ACC112 (cell line): ENCODE measurements at regions not wholly inside any gene's neighbourhood (a gene's known extent, or its start where the extent isn't known, plus 50 kb on each side); places are given as distances from the start of the nearest gene placed in this dataset.
"Not testable (repeated sequence)": the region's sequence is repeated elsewhere in the genome, so short reads cannot be mapped to it uniquely, and the experiment has no call there.

Experiments
- H2AFZ ChIP-seq: fragments of 200-600 bp; sonication (generic); one replicate; pipeline ENCODE4 v1.6.0; 2017; ENCODE audit warnings: antibody characterized with exemption, low read length; ENCODE audit not compliant: unreplicated experiment
- H3K27ac ChIP-seq: fragments of 200-600 bp; sonication (generic); 2 replicates; pipeline ENCODE4 v1.5.1; 2014; ENCODE audit warnings: low read depth, mild to moderate bottlenecking, antibody characterized with exemption, low read length, moderate library complexity
- H3K27me3 ChIP-seq: fragments of 200-600 bp; sonication (generic); 2 replicates; pipeline ENCODE4 v1.6.1; 2014; ENCODE audit warnings: mild to moderate bottlenecking, antibody characterized with exemption, low read length, moderate library complexity, mixed read lengths; ENCODE audit not compliant: insufficient read depth
- H3K36me3 ChIP-seq: fragments of 200-600 bp; sonication (generic); 2 replicates; pipeline ENCODE4 v1.6.1; 2016; ENCODE audit warnings: mild to moderate bottlenecking, antibody characterized with exemption, low read length, moderate library complexity, mixed read lengths; ENCODE audit not compliant: insufficient read depth
- H3K4me1 ChIP-seq: fragments of 200-600 bp; sonication (generic); one replicate; pipeline ENCODE4 v1.6.1; 2016; ENCODE audit warnings: low read length, mixed read lengths; ENCODE audit not compliant: insufficient read depth, unreplicated experiment, control insufficient read depth
- H3K4me3 ChIP-seq: fragments of 200-600 bp; sonication (generic); 2 replicates; pipeline ENCODE4 v1.5.1; 2014; ENCODE audit warnings: mild to moderate bottlenecking, low read depth, low read length
- H3K79me2 ChIP-seq: fragments of 200-600 bp; sonication (generic); one replicate; pipeline ENCODE4 v1.6.0; 2016; ENCODE audit warnings: low read length; ENCODE audit not compliant: control insufficient read depth, unreplicated experiment, insufficient read depth

DNA sequence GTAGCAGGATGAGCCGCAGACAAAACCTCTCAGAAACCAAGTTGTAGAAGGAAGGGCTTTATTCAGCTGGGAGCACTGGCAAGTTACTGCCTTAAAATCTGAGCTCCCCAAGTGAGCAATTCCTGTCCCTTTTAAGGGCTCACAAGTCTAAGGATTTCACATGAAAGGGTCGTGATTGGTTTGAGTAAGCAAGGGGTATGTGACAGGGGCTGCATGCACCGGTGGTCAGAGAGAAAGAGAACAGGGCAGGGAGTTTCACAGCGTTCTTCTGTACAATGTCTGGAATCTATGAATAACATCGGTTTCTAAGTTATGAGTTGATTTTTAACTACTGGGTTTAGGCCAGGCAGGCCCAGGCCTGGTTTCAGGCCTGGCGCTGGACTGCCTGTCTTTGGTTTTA, 660.3 kb upstream of the ATXN7L3B start:
- H3K79me2 ChIP-seq, H3K36me3 ChIP-seq, H3K27me3 ChIP-seq, H3K4me3 ChIP-seq, H3K4me1 ChIP-seq, H3K27ac ChIP-seq, H2AFZ ChIP-seq: not testable (repeated sequence)

DNA sequence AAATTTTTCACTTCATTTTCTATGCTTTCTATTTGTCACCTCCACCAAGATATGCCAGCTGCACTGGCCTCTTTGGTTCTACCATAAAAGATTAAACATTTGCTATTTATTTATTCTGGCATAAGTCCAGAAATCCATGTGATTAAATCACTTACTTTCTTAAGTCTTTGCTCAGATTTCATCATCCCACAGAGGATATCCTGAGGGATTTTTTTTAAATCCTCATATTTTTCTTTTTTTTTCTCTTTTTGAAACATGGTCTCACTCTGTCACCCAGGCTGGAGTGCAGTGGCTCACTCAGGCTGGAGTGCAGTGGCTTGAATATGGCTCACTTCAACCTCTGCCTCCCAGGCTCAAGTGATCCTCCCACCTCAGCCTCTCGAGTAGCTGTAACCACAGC, 645.4 kb upstream of the ATXN7L3B start:
- H2AFZ ChIP-seq = no peak overlapping the region
- H3K27me3 ChIP-seq = no peaks in the 10 kb centered on the region
- H3K4me1 ChIP-seq = no peaks in the 10 kb centered on the region
- no peaks in the 10 kb centered on the region for H3K79me2 ChIP-seq
- H3K4me3 ChIP-seq = no peak overlapping the region
- no peaks in the 10 kb centered on the region for H3K36me3 ChIP-seq
- H3K27ac ChIP-seq = no peak overlapping the region

DNA sequence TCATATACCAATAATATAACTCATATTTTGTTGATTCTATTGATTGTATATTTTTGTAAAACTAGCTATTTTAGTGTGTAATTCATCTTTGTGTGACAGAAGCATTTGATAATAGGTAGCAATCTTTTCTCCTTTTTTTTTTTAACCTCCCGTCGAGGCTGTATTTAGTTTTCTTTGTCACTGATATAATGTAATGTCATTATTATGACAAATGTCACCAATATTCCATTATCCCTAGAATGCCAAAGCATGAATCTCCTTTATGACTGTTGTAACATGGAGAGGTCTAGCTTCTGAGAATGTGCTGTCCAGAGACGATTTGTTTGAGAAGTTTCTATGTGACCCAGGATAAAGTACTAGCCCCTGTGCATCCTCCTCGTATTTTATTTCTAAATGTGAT, 639.0 kb upstream of the ATXN7L3B start:
- H2AFZ ChIP-seq = no peak overlapping the region
- H3K36me3 ChIP-seq = no peaks in the 10 kb centered on the region
- no peaks in the 10 kb centered on the region for H3K27me3 ChIP-seq
- no peak overlapping the region for H3K4me3 ChIP-seq
- no peaks in the 10 kb centered on the region for H3K4me1 ChIP-seq
- H3K79me2 ChIP-seq = no peaks in the 10 kb centered on the region
- no peak overlapping the region for H3K27ac ChIP-seq

DNA sequence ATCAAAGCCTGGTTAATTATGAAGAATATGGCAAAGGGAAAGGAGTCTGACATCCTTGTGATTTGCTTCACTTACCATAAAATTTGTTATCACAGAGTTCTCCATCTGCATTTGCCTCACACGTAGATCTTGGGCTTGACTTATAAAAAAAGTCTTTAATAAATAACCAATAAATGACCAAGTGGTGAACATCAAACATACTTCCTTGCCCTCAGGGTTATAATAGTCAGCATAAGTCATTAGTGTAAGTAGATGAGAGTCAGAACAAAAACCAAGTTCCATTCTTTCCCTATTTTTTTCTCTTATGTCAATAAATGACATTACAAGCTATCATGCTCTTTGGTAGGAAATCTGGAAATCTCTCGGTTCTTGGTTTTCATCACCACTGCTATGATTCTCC, 635.4 kb upstream of the ATXN7L3B start:
- Histone ChIP-seq H3K4me1 (no peaks in the 10 kb centered on the region), H3K36me3 (no peaks in the 10 kb centered on the region)

DNA sequence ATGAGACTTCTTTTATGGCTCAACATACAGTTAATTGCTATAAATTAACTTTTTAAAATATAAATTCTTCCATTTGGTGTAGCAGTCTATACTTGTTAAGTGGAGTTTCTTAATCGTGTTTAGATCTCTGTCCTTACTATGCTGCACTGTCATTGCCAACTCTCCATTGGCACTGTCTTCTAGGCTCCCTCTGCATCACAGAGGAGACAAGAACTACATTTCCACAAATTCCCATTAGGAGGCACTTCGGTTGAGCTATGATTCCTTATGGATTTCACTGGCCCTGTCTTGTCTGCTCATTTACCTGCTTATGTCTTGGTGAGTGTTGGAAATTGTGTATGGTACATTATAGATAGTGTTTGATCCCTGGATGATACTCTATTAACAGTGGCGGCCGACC, 630.9 kb upstream of the ATXN7L3B start:
- H3K36me3 ChIP-seq = no peaks in the 10 kb centered on the region
- no peak overlapping the region for H3K27ac ChIP-seq
- H2AFZ ChIP-seq = no peak overlapping the region
- H3K4me3 ChIP-seq = no peak overlapping the region
- no peaks in the 10 kb centered on the region for H3K4me1 ChIP-seq
- no peaks in the 10 kb centered on the region for H3K79me2 ChIP-seq
- no peaks in the 10 kb centered on the region for H3K27me3 ChIP-seq

More for the DNA sequence above, 635.4 kb upstream of the ATXN7L3B start:
- H3K27ac ChIP-seq = no peak overlapping the region
- H3K4me3 ChIP-seq = no peak overlapping the region
- no peak overlapping the region for H2AFZ ChIP-seq
- no peaks in the 10 kb centered on the region for H3K79me2 ChIP-seq
- H3K27me3 ChIP-seq = no peaks in the 10 kb centered on the region

DNA sequence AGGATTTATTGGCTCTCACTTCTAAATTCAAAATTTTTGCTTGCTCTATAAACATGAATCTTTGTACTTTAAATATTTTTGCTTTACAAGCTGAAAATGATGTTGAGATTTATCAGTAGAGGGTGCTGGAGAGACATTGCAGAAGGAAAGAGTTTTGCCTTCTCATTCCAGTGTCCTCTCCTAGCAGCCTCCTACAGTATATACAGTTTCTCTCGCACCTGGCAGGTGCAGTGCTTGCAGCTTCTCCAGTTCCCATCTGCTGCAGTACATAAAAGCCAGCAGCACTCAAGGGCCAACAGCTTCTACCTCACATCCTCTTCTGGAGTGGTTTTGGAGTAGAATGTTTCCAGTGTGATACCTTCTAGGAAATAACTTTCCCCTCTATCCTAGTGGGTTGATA, 601.8 kb upstream of the ATXN7L3B start:
- Histone ChIP-seq H3K4me3 (no peak overlapping the region), H3K36me3 (no peaks in the 10 kb centered on the region), H2AFZ (no peak overlapping the region), H3K27ac (no peak overlapping the region), H3K4me1 (no peaks in the 10 kb centered on the region), H3K79me2 (no peaks in the 10 kb centered on the region), H3K27me3 (no peaks in the 10 kb centered on the region)

DNA sequence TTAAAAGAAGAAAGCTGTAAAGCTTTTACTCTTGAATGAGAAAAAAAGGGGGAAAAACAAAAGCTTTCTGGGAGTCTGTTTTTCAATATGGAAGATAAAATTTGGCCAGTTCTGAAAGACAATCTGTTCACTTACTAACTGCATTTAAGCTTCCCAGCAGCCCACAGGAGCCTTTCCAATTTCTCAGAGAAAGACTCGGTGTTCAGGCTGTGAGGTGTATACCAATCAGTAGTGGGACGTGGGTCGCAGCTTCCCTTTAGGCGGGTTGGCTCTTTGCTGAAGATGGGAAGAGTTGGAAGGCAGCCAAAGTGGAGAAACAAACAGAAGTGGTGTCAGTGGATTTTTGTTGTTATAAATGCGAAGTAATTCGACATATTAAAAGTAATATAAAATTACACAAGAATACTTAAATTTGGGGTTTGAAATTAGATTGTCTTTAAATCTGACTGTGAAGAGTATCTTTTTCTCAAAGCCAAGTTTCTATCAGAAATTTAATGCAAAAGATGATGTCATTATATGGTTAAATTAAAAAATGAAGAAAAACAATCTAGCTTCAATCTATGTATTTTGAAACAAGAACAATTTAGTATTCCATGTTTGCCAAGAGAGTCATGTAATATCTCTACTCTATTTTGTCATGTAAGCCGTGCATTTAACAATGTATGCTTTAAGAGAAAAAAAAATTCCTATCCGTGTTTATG, 590.2 kb upstream of the ATXN7L3B start:
- Histone ChIP-seq H2AFZ (no peak overlapping the region), H3K4me3 (no peak overlapping the region), H3K4me1 (no peaks in the 10 kb centered on the region), H3K27ac (no peak overlapping the region), H3K27me3 (no peaks in the 10 kb centered on the region), H3K36me3 (no peaks in the 10 kb centered on the region), H3K79me2 (no peaks in the 10 kb centered on the region)

DNA sequence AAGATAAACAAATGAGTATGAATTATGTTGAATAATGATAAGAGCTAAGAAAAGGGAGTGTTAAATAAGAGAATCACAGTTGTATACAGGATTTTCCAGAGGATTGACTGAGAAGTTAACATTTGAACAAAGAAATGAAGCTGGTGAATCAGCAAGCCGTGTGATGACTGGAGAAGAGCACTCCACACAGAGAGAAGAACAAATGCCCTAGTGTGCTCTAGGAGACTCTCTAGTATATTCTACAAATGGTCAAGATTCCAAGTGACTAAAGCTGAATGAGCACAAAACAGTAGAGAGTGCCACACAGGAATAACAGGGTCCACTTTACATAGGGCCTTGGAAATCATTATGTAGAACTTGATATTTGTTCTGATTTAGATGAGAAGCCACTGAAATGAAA, 587.1 kb upstream of the ATXN7L3B start:
- Histone ChIP-seq H3K4me3 (no peak overlapping the region), H3K4me1 (no peaks in the 10 kb centered on the region), H3K27ac (no peak overlapping the region), H3K36me3 (no peaks in the 10 kb centered on the region), H3K79me2 (no peaks in the 10 kb centered on the region), H2AFZ (no peak overlapping the region), H3K27me3 (no peaks in the 10 kb centered on the region)

DNA sequence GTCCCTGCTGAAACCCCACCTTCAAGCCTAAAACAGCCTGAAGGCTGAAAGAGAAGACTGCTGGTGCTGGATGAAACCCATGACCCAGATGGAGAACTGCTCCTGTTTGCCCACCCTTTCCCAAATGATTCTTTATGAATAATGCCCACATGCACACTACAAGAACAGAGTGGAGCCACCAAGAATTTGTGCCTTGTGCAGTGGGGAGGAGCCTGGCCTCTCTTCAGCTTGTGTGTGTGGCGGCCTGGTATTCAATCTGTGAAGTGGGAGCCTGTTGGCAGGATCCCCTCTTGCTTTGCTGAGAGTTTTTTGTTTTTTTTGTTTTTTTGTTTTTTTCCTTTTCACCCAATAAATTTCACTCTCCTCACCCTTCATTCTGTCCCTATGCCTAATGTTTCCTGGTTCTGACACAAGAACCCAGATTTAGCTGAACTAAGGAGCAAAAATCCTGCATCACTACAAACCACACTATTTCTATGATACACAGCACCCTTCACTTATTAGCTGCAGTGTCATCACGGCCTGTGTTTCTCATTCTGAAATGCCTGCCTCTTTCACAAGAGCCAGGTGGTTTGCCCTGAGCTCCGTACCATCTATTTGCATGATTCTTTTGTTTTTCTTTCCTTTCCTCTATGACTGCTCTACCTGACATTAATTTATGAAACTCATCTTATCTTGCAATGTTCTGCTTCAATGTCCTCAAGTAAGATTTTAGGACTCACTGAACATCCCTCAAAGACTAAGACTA, 585.5 kb upstream of the ATXN7L3B start:
- Histone ChIP-seq H2AFZ (no peak overlapping the region), H3K27ac (no peak overlapping the region), H3K4me1 (no peaks in the 10 kb centered on the region), H3K4me3 (no peak overlapping the region), H3K27me3 (no peaks in the 10 kb centered on the region), H3K79me2 (no peaks in the 10 kb centered on the region), H3K36me3 (no peaks in the 10 kb centered on the region)

DNA sequence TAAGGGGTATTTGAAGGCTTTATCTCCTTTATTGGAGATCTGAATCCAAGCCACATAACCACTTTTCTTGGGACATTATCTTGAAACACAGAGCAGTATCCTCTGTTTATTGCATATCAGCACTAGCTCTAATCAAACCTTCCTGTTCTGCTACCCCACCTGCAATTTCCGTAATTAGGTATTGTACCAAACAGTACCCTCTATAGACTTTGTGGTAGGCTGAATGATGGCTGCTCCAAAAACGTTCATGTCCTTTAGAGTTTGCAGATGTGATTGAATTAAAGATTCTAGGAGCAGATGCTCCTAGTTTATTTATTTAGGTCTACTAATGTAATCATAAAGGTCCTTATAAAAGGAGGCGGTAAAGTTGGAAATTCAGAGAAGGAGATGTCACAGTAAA, 573.0 kb upstream of the ATXN7L3B start:
- Histone ChIP-seq H2AFZ (no peak overlapping the region), H3K36me3 (no peaks in the 10 kb centered on the region), H3K4me3 (no peak overlapping the region), H3K4me1 (no peaks in the 10 kb centered on the region), H3K27ac (no peak overlapping the region), H3K27me3 (no peaks in the 10 kb centered on the region), H3K79me2 (no peaks in the 10 kb centered on the region)

DNA sequence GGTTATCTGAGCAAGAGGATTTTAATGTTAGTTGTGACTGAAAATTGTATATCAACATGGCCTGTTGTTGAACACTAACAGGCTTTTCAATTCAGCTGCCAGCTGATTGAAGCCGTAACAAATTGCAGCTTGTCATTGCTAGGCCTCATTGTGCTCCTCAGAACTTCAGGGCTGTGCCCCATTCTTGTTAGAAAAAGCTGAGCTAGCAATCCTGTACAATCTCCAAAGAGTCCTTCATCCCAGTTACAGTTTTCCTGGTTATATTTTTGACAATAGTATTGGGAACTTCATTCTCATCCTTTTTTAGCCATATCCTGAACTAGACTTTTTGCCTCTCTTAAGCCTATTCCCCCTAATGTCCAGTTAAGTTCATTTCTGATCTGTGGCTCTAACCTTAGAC, 564.1 kb upstream of the ATXN7L3B start:
- no peaks in the 10 kb centered on the region for H3K36me3 ChIP-seq
- no peak overlapping the region for H3K27ac ChIP-seq
- no peaks in the 10 kb centered on the region for H3K79me2 ChIP-seq
- no peaks in the 10 kb centered on the region for H3K4me1 ChIP-seq
- H2AFZ ChIP-seq = no peak overlapping the region
- H3K4me3 ChIP-seq = no peak overlapping the region
- H3K27me3 ChIP-seq = no peaks in the 10 kb centered on the region
